ENCODE measurements at regions not wholly inside any gene's neighbourhood (a gene's known extent, or its start where the extent isn't known, plus 50 kb on each side); places are given as distances from the start of the nearest gene placed in this dataset.

DNA sequence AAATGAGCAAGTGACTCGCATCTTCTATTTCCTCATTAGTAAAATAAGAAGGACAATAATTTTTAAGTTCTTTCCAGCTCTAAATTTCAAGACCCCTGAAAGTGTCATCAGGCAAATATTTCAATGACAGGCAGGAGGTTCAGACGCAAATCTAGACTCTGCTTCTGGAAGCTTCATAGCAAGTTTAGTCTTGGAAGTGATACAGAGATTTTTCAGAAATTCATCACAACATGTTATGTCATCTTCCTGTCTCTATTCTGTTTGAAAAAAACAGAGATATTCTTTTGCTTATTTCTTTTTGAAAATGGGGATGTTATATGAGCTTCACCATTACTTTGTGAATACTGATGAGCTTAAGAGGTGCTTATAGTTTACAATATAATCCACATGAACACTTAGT is 74.0 kb downstream of the C3orf85 start:
- Histone ChIP-seq H3K27me3 (no peaks in the 10 kb centered on the region), H3K4me1 (no peaks in the 10 kb centered on the region), H3K36me3 (no peaks in the 10 kb centered on the region), H3K27ac (no peak overlapping the region), H3K9me3 (peaks cover 0 to 11% (median 0%) of the 10 kb centered on the region in 11 donors), H3K4me3 (no peak overlapping the region)
- TF ChIP-seq, protein P1, sequence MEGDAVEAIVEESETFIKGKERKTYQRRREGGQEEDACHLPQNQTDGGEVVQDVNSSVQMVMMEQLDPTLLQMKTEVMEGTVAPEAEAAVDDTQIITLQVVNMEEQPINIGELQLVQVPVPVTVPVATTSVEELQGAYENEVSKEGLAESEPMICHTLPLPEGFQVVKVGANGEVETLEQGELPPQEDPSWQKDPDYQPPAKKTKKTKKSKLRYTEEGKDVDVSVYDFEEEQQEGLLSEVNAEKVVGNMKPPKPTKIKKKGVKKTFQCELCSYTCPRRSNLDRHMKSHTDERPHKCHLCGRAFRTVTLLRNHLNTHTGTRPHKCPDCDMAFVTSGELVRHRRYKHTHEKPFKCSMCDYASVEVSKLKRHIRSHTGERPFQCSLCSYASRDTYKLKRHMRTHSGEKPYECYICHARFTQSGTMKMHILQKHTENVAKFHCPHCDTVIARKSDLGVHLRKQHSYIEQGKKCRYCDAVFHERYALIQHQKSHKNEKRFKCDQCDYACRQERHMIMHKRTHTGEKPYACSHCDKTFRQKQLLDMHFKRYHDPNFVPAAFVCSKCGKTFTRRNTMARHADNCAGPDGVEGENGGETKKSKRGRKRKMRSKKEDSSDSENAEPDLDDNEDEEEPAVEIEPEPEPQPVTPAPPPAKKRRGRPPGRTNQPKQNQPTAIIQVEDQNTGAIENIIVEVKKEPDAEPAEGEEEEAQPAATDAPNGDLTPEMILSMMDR (IDR thresholded peaks at IDR 0.05), result no peak
- DNase-seq (no peak), ATAC-seq (no peak)
- intact Hi-C loops (cut with DNase I), result no loop called here
- 72 to 75% methylated on average over 2 of the region's 2 CpGs for WGBS, 2 donors

DNA sequence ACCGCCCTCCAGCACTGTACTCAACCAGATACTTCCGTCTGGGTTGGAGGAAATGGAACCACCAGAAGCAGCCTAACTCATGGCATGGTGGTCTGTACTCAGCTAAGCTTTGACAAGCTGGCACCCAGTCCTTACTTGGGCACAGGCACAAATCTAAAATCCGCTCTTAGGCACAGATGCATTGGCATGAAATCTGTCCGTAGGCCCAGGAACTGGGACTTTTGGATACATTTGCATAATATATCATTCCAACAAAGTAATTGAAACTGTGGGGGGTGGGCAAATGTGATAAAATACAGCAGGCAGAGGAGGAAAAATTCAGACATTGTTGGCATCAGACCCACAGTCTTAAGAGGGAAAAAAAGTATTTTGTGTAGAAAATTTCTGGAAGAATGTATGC is 75.4 kb downstream of the C3orf85 start:
- Histone ChIP-seq H3K4me1 (no peaks in the 10 kb centered on the region), H3K4me3 (no peak overlapping the region), H3K27me3 (no peaks in the 10 kb centered on the region), H3K36me3 (no peaks in the 10 kb centered on the region), H3K27ac (no peak overlapping the region), H3K9me3 (peaks cover 0 to 19% (median 0%) of the 10 kb centered on the region in 11 donors)
- WGBS, 2 donors, result 78 to 91% methylated on average over 4 of the region's 4 CpGs
- TF ChIP-seq, protein P1 (IDR thresholded peaks at IDR 0.05), result no peak
- DNase-seq (no peak), ATAC-seq (no peak)
- intact Hi-C loops (cut with DNase I), result no loop called here

DNA sequence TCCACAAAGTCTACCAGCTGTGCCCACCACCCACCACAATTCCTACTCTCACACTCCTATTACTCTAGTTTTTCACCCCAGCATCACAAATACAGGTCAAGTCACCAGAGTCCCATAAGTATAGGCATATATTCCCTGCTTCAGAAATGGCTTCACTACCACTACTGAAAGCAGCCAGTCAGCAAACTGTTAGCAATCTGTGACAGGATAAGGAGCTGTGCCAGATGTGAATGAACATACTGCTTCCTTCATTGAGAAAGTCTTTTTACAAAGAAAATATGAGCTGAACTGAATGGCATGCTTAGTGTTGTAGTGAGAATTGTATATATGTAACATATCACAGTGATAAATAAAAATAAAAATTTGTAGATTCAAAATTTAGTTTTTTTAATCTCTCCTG is 76.8 kb downstream of the C3orf85 start:
- no peaks in the 10 kb centered on the region for H3K4me1 ChIP-seq
- no peaks in the 10 kb centered on the region for H3K27me3 ChIP-seq
- DNase-seq, result no peak
- H3K4me3 ChIP-seq, result no peak overlapping the region
- no peak overlapping the region for H3K27ac ChIP-seq
- TF ChIP-seq, protein P1 (IDR thresholded peaks at IDR 0.05), result no peak
- peaks cover 0 to 20% (median 3%) of the 10 kb centered on the region in 11 donors for H3K9me3 ChIP-seq
- no peak for ATAC-seq
- intact Hi-C loops (cut with DNase I), result no loop called here
- no peaks in the 10 kb centered on the region for H3K36me3 ChIP-seq

- no peaks in the 10 kb centered on the region for H3K4me1 ChIP-seq
- H3K36me3 ChIP-seq, result no peaks in the 10 kb centered on the region
- intact Hi-C loops (cut with DNase I), result no loop called here
- H3K9me3 ChIP-seq, result peaks cover 0 to 3% (median 0%) of the 10 kb centered on the region in 11 donors
- DNase-seq (no peak), ATAC-seq (peak in 1 of 8 donors; percentile 15)
- H3K27ac ChIP-seq, result no peak overlapping the region
- 83 to 90% methylated on average over 8 of the region's 8 CpGs for WGBS, 2 donors
- no peak overlapping the region for H3K4me3 ChIP-seq
- no peaks in the 10 kb centered on the region for H3K27me3 ChIP-seq
- TF ChIP-seq, protein P1 (IDR thresholded peaks at IDR 0.05), result no peak
Measured at GRCh38 chr3:109224333-109224732, 87.8 kb downstream of the C3orf85 start.

- 52 to 75% methylated on average over 3 of the region's 3 CpGs for WGBS, 2 donors
- intact Hi-C loops (cut with DNase I), result no loop called here
Measured at GRCh38 chr3:109225516-109225915, 89.0 kb downstream of the C3orf85 start.

More at GRCh38 chr3:109225516-109225915, 89.0 kb downstream of the C3orf85 start:
- ATAC-seq, result no peak
- no peak for DNase-seq
- TF ChIP-seq, protein P1 (IDR thresholded peaks at IDR 0.05), result no peak
- Histone ChIP-seq H3K9me3 (no peaks in the 10 kb centered on the region), H3K27ac (no peak overlapping the region), H3K4me3 (no peak overlapping the region), H3K4me1 (no peaks in the 10 kb centered on the region), H3K36me3 (no peaks in the 10 kb centered on the region), H3K27me3 (no peaks in the 10 kb centered on the region)
